NB4 (cell line): ENCODE measurements at regions not wholly inside any gene's neighbourhood (a gene's known extent, or its start where the extent isn't known, plus 50 kb on each side); places are given as distances from the start of the nearest gene placed in this dataset.

Experiments used
- DNase-seq: peaks from one replicate; pipeline ENCODE4 v3.0.0; 2010; ENCODE audit warnings: low read depth
- H3K4me3 ChIP-seq: one replicate; pipeline ENCODE4 v1.5.1; 2011; ENCODE audit warnings: mild to moderate bottlenecking, low read depth, low read length, moderate library complexity
- MYC ChIP-seq: IDR thresholded peaks from 2 replicates; pipeline ENCODE4 v1.6.1; 2011; ENCODE audit warnings: low read depth, low read length
- POLR2A ChIP-seq: IDR thresholded peaks from 2 replicates; pipeline ENCODE4 v1.6.1; 2011; ENCODE audit warnings: mild to moderate bottlenecking; ENCODE audit not compliant: insufficient read length; ENCODE audit errors: extremely low read depth
- TF ChIP-seq, protein P1 (sequence below): IDR thresholded peaks from 2 replicates; pipeline ENCODE4 v1.6.1; 2011; ENCODE audit warnings: low read depth, low read length
- TF ChIP-seq, protein P2 (sequence below): IDR thresholded peaks from one replicate; pipeline ENCODE4 v1.5.1; 2012; ENCODE audit warnings: low read depth, low read length

DNA sequence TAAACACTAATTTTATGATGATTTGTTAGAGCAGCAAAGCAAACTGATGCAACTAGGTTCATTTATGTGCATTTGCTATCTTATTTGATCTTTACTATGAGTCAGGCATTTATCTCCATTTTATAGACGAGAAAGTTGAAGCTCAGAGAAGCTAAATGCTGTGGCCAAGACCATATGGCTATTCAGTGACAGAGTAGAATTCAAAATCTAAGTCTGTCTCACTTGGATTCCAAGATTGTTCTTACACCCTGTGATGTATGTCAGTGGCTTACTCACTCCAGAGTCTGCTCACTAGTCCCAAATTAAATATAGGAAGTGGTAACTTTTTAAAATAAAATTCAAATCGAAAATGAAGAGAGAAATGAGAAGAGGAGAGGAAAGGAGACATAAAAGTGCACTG, 114.0 kb upstream of the DDX18 start:
- no peak overlapping the region for H3K4me3 ChIP-seq
- TF ChIP-seq, protein P1, sequence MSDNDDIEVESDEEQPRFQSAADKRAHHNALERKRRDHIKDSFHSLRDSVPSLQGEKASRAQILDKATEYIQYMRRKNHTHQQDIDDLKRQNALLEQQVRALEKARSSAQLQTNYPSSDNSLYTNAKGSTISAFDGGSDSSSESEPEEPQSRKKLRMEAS: no peak
- TF ChIP-seq, protein P2, sequence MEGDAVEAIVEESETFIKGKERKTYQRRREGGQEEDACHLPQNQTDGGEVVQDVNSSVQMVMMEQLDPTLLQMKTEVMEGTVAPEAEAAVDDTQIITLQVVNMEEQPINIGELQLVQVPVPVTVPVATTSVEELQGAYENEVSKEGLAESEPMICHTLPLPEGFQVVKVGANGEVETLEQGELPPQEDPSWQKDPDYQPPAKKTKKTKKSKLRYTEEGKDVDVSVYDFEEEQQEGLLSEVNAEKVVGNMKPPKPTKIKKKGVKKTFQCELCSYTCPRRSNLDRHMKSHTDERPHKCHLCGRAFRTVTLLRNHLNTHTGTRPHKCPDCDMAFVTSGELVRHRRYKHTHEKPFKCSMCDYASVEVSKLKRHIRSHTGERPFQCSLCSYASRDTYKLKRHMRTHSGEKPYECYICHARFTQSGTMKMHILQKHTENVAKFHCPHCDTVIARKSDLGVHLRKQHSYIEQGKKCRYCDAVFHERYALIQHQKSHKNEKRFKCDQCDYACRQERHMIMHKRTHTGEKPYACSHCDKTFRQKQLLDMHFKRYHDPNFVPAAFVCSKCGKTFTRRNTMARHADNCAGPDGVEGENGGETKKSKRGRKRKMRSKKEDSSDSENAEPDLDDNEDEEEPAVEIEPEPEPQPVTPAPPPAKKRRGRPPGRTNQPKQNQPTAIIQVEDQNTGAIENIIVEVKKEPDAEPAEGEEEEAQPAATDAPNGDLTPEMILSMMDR: no peak
- TF ChIP-seq POLR2A: no peak
- TF ChIP-seq MYC: no peak
- DNase-seq: no peak

DNA sequence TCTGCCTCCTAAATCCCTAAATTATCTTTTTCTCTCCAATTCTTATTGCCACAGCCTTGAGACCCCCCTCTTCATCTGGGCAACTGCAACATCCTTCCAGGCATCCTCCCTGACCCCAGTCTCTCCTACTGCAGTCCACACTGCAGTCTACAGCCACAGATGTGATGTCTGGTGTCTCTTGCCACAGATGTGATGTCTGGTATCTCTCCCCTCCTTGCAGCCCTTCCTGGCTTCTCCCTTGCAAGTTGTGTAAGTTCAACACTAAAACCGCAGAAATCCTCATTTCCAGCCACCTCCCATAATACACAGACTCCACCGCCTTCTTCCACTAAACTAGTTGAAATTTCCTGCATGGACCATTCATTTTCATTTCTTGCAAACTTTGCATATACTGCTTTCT, 113.1 kb upstream of the DDX18 start:
- DNase-seq: no peak
- H3K4me3 ChIP-seq: no peak overlapping the region
- TF ChIP-seq, protein P2: no peak
- no peak for TF ChIP-seq MYC

DNA sequence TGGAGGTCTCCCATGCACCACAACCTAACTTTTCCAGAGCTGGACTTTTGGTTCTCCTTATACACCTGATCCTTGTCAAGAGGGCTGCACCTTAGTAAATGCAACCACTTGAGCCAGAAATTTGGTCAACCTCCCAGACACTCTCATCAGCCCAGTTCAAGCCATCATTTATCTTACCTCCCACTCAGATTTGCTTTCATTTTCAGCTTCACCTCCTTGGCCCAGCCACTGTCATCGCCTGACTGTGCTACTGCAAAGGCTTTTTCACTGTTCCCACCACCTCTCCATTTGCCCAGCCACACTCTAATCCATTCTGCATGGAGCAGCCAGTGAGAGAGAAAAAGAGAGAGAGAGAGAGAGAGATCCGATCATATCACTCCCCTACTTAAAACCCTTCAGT, 112.4 kb upstream of the DDX18 start:
- TF ChIP-seq POLR2A (no peak), MYC (no peak)
- TF ChIP-seq, protein P1: no peak
- TF ChIP-seq, protein P2: no peak
- H3K4me3 ChIP-seq: no peak overlapping the region
- no peak for DNase-seq

DNA sequence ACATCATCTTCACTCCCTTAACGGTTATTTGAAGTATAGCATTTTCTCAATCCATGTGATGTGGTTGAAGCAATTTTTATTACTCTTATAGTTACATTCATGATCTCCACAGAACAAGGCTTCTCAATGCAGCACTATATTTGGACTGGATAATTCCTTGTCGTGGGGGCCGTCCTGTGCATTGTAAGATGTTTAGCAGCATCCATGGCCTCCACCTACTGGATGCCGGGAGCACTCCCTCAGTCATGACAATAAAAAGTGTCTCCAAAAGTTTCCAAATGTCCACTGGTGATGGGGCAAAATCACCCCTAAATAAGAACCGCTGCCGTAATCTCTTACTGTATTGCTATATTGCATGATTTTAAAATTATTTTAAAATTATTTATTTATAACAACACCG, 110.6 kb upstream of the DDX18 start:
- no peak overlapping the region for H3K4me3 ChIP-seq
- DNase-seq: no peak
- TF ChIP-seq, protein P1: no peak
- TF ChIP-seq MYC: no peak
- TF ChIP-seq, protein P2: no peak
- TF ChIP-seq POLR2A: no peak

DNA sequence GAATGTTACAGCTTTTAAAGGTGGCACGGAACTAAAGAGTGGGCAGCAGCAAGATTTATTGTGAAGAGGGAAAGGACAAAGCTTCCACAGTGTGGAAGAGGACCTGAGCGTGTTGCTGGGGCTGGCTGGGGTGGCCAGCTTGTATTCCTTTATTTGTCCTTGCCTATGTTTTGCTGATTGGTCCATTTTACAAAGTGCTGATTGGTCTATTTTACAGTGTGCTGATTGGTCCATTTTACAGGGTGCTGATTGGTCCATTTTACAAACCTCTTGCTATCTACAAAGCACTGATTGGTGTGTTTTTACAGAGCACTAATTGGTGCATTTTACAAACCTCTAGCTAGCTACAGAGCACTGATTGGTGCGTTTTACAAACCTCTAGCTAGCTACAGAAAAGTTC, 109.7 kb upstream of the DDX18 start:
- H3K4me3 ChIP-seq: no peak overlapping the region
- DNase-seq: no peak
- TF ChIP-seq POLR2A (no peak), MYC (no peak)
- TF ChIP-seq, protein P2: no peak
- TF ChIP-seq, protein P1: no peak

DNA sequence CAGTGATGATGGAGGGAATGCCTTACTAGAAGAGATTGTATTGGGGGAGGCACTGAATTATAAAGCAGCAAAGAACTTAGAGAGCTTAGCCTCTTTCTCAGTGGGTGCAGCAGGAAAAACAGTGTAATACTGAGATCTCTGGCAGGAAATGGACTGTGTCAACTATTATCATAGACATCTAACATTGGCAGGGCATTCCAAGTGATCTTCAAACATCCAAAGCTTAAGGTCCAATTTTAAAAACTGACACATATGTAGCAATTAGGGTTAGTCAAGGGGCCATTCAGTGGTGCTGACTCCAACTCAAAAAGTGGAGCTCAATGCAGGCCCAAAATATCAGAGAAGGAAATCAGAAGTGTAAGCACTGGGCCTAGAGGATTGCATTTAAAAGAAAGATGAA, 106.6 kb upstream of the DDX18 start:
- no peak for DNase-seq
- TF ChIP-seq, protein P2: no peak
- TF ChIP-seq, protein P1: no peak
- TF ChIP-seq MYC: no peak
- no peak overlapping the region for H3K4me3 ChIP-seq
